ENCODE measurements at regions not wholly inside any gene's neighbourhood (a gene's known extent, or its start where the extent isn't known, plus 50 kb on each side); places are given as distances from the start of the nearest gene placed in this dataset.

DNA sequence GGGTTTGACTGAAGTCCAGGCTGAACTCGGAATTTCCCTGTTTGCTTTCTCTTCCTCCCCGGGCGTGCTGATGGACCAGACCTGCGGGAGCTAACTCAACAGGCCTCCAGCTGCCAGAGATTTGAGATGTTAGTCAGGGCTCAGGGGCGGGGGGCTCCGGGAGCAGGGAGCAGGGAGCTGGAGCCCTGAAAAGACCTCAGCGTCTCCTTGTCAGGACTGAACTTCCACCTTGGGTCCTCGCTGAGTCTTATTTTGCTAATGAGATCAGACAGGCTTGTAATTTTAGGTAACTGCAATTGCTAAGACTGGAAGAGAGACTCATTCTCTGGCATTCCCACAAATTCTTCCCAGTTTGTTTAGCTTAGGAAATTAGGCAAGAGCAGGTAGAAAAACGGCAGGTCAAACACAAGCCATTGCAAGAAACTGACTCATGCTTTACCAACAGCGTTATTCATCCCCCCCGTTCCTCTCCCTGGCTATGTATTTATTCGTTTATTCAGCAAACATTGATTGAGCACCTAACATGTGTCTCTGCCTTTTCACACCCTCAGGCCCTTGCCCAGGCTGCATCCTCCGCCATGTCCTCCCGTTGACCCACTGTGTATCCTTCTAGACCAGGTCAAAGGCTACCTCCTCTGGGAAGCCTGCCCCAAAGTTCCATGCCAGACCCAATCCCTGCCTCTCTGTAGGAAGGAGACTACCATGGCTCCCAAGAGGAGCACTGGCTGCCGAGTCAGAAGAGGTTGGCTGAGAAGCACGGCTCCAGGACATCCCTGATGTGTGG, 80.4 kb upstream of the DIO3 start:
- TF ChIP-seq, protein P1, sequence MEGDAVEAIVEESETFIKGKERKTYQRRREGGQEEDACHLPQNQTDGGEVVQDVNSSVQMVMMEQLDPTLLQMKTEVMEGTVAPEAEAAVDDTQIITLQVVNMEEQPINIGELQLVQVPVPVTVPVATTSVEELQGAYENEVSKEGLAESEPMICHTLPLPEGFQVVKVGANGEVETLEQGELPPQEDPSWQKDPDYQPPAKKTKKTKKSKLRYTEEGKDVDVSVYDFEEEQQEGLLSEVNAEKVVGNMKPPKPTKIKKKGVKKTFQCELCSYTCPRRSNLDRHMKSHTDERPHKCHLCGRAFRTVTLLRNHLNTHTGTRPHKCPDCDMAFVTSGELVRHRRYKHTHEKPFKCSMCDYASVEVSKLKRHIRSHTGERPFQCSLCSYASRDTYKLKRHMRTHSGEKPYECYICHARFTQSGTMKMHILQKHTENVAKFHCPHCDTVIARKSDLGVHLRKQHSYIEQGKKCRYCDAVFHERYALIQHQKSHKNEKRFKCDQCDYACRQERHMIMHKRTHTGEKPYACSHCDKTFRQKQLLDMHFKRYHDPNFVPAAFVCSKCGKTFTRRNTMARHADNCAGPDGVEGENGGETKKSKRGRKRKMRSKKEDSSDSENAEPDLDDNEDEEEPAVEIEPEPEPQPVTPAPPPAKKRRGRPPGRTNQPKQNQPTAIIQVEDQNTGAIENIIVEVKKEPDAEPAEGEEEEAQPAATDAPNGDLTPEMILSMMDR (IDR thresholded peaks at IDR 0.05; ENCODE audit: extremely low read depth in 1 of 2, insufficient read depth in 1 of 2, low read depth in 1 of 2, low read length in 2 of 2) = no peak
- no peak for TF ChIP-seq EZH2 (IDR thresholded peaks at IDR 0.05; ENCODE audit: borderline replicate concordance, low read depth, low read length, severe bottlenecking)
- no peak for TF ChIP-seq POLR2A (IDR thresholded peaks at IDR 0.05; ENCODE audit: low read depth, low read length)
- no peak for TF ChIP-seq POLR2AphosphoS5 (IDR thresholded peaks at IDR 0.05; ENCODE audit: insufficient read depth, low read depth, low read length)
- no peak for TF ChIP-seq FOS (IDR thresholded peaks at IDR 0.05; ENCODE audit: borderline replicate concordance, insufficient read depth, low read length)
- TF ChIP-seq, protein P2, sequence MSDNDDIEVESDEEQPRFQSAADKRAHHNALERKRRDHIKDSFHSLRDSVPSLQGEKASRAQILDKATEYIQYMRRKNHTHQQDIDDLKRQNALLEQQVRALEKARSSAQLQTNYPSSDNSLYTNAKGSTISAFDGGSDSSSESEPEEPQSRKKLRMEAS (IDR thresholded peaks at IDR 0.05; ENCODE audit: insufficient read depth, insufficient read length) = no peak
- TF ChIP-seq MYC (IDR thresholded peaks at IDR 0.05; ENCODE audit: low read depth, low read length) = no peak
- TF ChIP-seq JUN (IDR thresholded peaks at IDR 0.05; ENCODE audit: borderline replicate concordance, insufficient read depth, insufficient read length, low read depth) = no peak

Measured in endothelial cell of umbilical vein (primary cell).